ENCODE measurements at regions not wholly inside any gene's neighbourhood (a gene's known extent, or its start where the extent isn't known, plus 50 kb on each side); places are given as distances from the start of the nearest gene placed in this dataset.

GRCh38 chr22:47320560-47320959, 558.1 kb downstream of the TBC1D22A start:
- no peak overlapping the region for H3K4me2 ChIP-seq (ENCODE audit: low read depth, low read length, poor library complexity, severe bottlenecking)
- no peaks in the 10 kb centered on the region for H3K79me2 ChIP-seq (ENCODE audit: low read length)
- H3K9me3 ChIP-seq (ENCODE audit: low read length): peaks cover 4% of the 10 kb centered on the region
- no peak overlapping the region for H3K4me3 ChIP-seq (ENCODE audit: low read length)
- no peaks in the 10 kb centered on the region for H3K36me3 ChIP-seq (ENCODE audit: insufficient read depth, low read length)
- no peaks in the 10 kb centered on the region; the same call in 1 of the 2 replicates for H3K27me3 ChIP-seq (ENCODE audit: low read length)
- no peak overlapping the region for H3K27ac ChIP-seq (ENCODE audit: low read length)
- H2AFZ ChIP-seq (ENCODE audit: low read length): no peak overlapping the region
- H3K4me1 ChIP-seq (ENCODE audit: low read length): no peaks in the 10 kb centered on the region
- no peak for DNase-seq
- no peaks in the 10 kb centered on the region for H4K20me1 ChIP-seq (ENCODE audit: insufficient read depth, low read depth, low read length)
- no peaks in the 10 kb centered on the region for H3K9me2 ChIP-seq (replicated peaks; ENCODE audit: insufficient read depth, low read length)
- no peak overlapping the region for H3K9ac ChIP-seq (ENCODE audit: low read length)

DNA sequence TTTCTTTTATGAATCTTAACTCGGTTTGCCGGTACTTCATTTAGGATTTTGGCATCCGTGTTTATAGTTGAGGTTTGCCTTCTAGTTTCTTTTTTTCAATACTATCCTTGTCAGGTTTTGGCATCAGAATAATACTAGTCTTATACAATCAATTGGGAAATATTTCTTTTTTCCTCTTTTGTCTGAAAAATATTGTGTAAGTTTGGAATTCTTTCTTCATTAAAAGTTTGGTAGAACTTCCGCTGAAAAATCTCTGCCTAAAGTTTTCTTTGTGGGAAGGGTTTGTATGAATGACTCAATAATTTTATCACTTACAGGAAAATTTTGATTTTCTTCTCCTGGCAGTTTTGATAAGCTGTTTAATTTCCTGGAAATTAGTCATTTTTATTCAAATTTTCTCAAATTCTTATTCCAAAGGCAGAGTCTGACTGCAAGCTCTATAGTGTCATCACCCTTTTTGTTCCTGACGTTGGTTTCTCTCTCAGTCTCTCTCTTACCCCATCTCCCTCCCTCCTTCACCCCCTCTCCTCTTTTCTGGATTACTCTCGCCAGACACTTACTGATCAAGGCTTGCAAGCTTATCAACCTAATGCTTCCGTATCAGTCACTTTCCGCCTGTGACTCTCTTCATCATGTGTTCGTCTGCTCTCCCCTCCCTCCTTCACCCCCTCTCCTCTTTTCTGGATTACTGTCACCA, 555.7 kb downstream of the TBC1D22A start:
- Histone ChIP-seq H3K9me3 (ENCODE audit: low read length) (peaks cover 4% of the 10 kb centered on the region), H3K36me3 (ENCODE audit: insufficient read depth, low read length) (no peaks in the 10 kb centered on the region), H3K4me2 (ENCODE audit: low read depth, low read length, poor library complexity, severe bottlenecking) (no peak overlapping the region), H3K79me2 (ENCODE audit: low read length) (no peaks in the 10 kb centered on the region), H3K4me1 (ENCODE audit: low read length) (no peaks in the 10 kb centered on the region), H4K20me1 (ENCODE audit: insufficient read depth, low read depth, low read length) (no peaks in the 10 kb centered on the region), H3K27ac (ENCODE audit: low read length) (no peak overlapping the region), H3K9ac (ENCODE audit: low read length) (no peak overlapping the region), H2AFZ (ENCODE audit: low read length) (no peak overlapping the region), H3K4me3 (ENCODE audit: low read length) (no peak overlapping the region), H3K9me2 (replicated peaks; ENCODE audit: insufficient read depth, low read length) (no peaks in the 10 kb centered on the region), H3K27me3 (ENCODE audit: low read length) (no peaks in the 10 kb centered on the region; the same call in 1 of the 2 replicates)
- DNase-seq: no peak

DNA sequence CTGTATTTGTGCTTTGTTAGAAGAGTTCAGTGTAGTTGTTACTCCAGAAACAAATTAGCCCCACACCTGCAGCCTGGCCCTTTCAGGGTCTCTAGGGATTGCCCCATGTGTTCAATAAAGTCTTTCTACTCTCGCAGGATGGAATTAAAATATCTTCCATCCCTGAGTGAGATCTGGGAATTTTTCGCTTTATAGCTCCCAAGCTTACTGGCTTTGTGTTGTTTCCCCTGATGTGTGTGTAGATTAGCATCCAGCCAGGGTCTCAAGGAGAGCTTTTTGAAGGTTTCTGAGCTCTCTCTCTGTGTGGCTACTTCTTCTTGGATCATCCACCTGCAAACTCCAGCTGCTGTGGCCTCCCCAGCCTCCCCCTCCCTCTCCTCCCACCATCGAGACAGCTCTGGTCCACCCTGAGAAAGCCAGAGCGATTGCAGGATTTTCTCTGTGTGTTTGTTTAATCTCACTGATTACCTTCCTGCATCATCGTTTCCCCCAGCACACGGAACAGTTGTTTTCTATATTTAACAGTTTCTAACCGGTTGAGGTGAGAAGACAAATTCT, 553.5 kb downstream of the TBC1D22A start:
- H3K4me1 ChIP-seq (ENCODE audit: low read length): no peaks in the 10 kb centered on the region
- H3K79me2 ChIP-seq (ENCODE audit: low read length): no peaks in the 10 kb centered on the region
- H3K9me3 ChIP-seq (ENCODE audit: low read length): peaks cover 4% of the 10 kb centered on the region
- no peak overlapping the region for H3K4me2 ChIP-seq (ENCODE audit: low read depth, low read length, poor library complexity, severe bottlenecking)
- H4K20me1 ChIP-seq (ENCODE audit: insufficient read depth, low read depth, low read length): no peaks in the 10 kb centered on the region
- no peak overlapping the region for H3K4me3 ChIP-seq (ENCODE audit: low read length)
- no peaks in the 10 kb centered on the region for H3K36me3 ChIP-seq (ENCODE audit: insufficient read depth, low read length)
- H3K9ac ChIP-seq (ENCODE audit: low read length): no peak overlapping the region
- no peaks in the 10 kb centered on the region for H3K9me2 ChIP-seq (replicated peaks; ENCODE audit: insufficient read depth, low read length)
- H3K27ac ChIP-seq (ENCODE audit: low read length): no peak overlapping the region
- no peak overlapping the region for H2AFZ ChIP-seq (ENCODE audit: low read length)
- no peaks in the 10 kb centered on the region; the same call in 1 of the 2 replicates for H3K27me3 ChIP-seq (ENCODE audit: low read length)
- no peak for DNase-seq

DNA sequence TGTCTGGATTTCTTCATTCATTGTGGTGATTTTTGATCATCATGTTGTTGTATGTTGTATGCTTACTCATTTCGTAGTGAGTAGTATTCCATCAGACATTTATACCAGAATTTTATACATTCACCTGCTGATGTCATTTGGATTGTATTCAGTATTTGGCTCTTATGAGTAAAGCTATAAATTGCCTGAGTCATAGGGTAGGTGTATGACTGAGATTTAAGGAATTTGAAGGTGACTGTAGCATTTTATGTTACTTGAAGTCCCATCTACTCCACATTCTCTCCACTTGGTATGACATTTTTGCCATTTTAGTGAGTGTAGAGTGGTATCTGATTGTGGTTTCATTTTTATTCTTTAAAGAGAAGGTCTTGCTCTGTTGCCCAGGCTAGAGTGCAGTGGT, 548.2 kb downstream of the TBC1D22A start:
- Histone ChIP-seq H4K20me1 (ENCODE audit: insufficient read depth, low read depth, low read length) (no peaks in the 10 kb centered on the region), H2AFZ (ENCODE audit: low read length) (no peak overlapping the region), H3K79me2 (ENCODE audit: low read length) (no peaks in the 10 kb centered on the region), H3K9me3 (ENCODE audit: low read length) (no peaks in the 10 kb centered on the region), H3K4me3 (ENCODE audit: low read length) (no peak overlapping the region), H3K36me3 (ENCODE audit: insufficient read depth, low read length) (no peaks in the 10 kb centered on the region), H3K4me1 (ENCODE audit: low read length) (no peaks in the 10 kb centered on the region), H3K4me2 (ENCODE audit: low read depth, low read length, poor library complexity, severe bottlenecking) (no peak overlapping the region), H3K27me3 (ENCODE audit: low read length) (no peaks in the 10 kb centered on the region), H3K27ac (ENCODE audit: low read length) (no peak overlapping the region), H3K9ac (ENCODE audit: low read length) (no peak overlapping the region), H3K9me2 (replicated peaks; ENCODE audit: insufficient read depth, low read length) (no peaks in the 10 kb centered on the region)
- DNase-seq: no peak

DNA sequence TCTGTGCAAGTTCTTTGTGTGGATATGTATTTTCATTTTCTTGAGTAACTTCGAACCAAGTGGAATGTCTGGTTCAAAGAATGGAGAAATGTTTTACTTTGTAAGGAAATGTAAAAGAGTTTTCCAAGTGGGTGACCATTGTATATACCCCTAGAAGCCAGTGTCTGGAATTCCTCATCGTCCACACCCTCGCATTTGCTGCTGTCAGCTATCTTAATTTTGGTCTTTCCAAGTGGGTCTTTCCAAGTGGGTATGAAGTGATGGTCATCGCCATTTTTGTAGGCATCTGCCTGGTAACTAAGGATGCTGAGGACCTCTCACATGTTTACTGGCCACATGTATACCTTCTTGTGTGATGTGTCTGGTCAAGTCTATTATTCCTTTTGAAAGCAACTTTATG, 547.5 kb downstream of the TBC1D22A start:
- H3K27ac ChIP-seq (ENCODE audit: low read length): no peak overlapping the region
- H3K36me3 ChIP-seq (ENCODE audit: insufficient read depth, low read length): no peaks in the 10 kb centered on the region
- H3K9me2 ChIP-seq (replicated peaks; ENCODE audit: insufficient read depth, low read length): no peaks in the 10 kb centered on the region
- no peak overlapping the region for H3K9ac ChIP-seq (ENCODE audit: low read length)
- no peaks in the 10 kb centered on the region for H4K20me1 ChIP-seq (ENCODE audit: insufficient read depth, low read depth, low read length)
- H3K4me1 ChIP-seq (ENCODE audit: low read length): no peaks in the 10 kb centered on the region
- no peaks in the 10 kb centered on the region for H3K27me3 ChIP-seq (ENCODE audit: low read length)
- no peak overlapping the region for H2AFZ ChIP-seq (ENCODE audit: low read length)
- H3K4me2 ChIP-seq (ENCODE audit: low read depth, low read length, poor library complexity, severe bottlenecking): no peak overlapping the region
- no peaks in the 10 kb centered on the region for H3K9me3 ChIP-seq (ENCODE audit: low read length)
- DNase-seq: no peak
- H3K4me3 ChIP-seq (ENCODE audit: low read length): no peak overlapping the region
- H3K79me2 ChIP-seq (ENCODE audit: low read length): no peaks in the 10 kb centered on the region

DNA sequence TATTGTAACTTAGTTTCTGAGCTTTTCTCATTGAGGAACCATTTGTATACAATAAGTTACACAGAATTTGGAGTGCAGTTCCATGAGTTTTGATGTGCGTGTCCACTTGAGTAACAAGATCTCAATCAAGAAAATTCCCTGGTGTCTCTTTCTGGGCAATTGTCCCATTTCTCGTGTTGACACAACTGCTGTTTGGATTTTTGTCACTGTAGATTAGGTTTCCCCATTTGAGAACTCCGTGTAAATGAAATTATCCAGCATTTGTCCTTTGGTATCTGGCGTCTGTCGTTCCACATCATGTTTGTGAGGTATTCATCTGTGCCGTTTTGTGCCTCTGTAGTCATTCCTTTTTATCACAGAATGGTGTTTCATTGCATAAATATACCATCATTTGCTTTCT, 547.0 kb downstream of the TBC1D22A start:
- Histone ChIP-seq H3K27ac (ENCODE audit: low read length) (no peak overlapping the region), H2AFZ (ENCODE audit: low read length) (no peak overlapping the region), H3K27me3 (ENCODE audit: low read length) (no peaks in the 10 kb centered on the region), H3K9me2 (replicated peaks; ENCODE audit: insufficient read depth, low read length) (no peaks in the 10 kb centered on the region), H3K4me1 (ENCODE audit: low read length) (no peaks in the 10 kb centered on the region), H3K9me3 (ENCODE audit: low read length) (no peaks in the 10 kb centered on the region), H3K9ac (ENCODE audit: low read length) (no peak overlapping the region), H3K4me3 (ENCODE audit: low read length) (no peak overlapping the region), H3K4me2 (ENCODE audit: low read depth, low read length, poor library complexity, severe bottlenecking) (no peak overlapping the region), H3K79me2 (ENCODE audit: low read length) (no peaks in the 10 kb centered on the region), H3K36me3 (ENCODE audit: insufficient read depth, low read length) (no peaks in the 10 kb centered on the region), H4K20me1 (ENCODE audit: insufficient read depth, low read depth, low read length) (no peaks in the 10 kb centered on the region)
- DNase-seq: no peak

- no peak for DNase-seq
- H3K9me2 ChIP-seq (replicated peaks; ENCODE audit: insufficient read depth, low read length): no peaks in the 10 kb centered on the region
- H3K4me1 ChIP-seq (ENCODE audit: low read length): no peaks in the 10 kb centered on the region
- H3K79me2 ChIP-seq (ENCODE audit: low read length): no peaks in the 10 kb centered on the region
- H3K4me3 ChIP-seq (ENCODE audit: low read length): no peak overlapping the region
- no peaks in the 10 kb centered on the region for H4K20me1 ChIP-seq (ENCODE audit: insufficient read depth, low read depth, low read length)
- no peaks in the 10 kb centered on the region for H3K27me3 ChIP-seq (ENCODE audit: low read length)
- no peak overlapping the region for H3K9ac ChIP-seq (ENCODE audit: low read length)
- H2AFZ ChIP-seq (ENCODE audit: low read length): no peak overlapping the region
- H3K9me3 ChIP-seq (ENCODE audit: low read length): no peaks in the 10 kb centered on the region
- H3K36me3 ChIP-seq (ENCODE audit: insufficient read depth, low read length): no peaks in the 10 kb centered on the region
- no peak overlapping the region for H3K4me2 ChIP-seq (ENCODE audit: low read depth, low read length, poor library complexity, severe bottlenecking)
- no peak overlapping the region for H3K27ac ChIP-seq (ENCODE audit: low read length)
Observed at GRCh38 chr22:47308886-47309285, 546.4 kb downstream of the TBC1D22A start.

GRCh38 chr22:47307822-47308221, 545.4 kb downstream of the TBC1D22A start:
- no peak overlapping the region for H3K4me3 ChIP-seq (ENCODE audit: low read length)
- no peak overlapping the region for H3K4me2 ChIP-seq (ENCODE audit: low read depth, low read length, poor library complexity, severe bottlenecking)
- no peaks in the 10 kb centered on the region for H3K36me3 ChIP-seq (ENCODE audit: insufficient read depth, low read length)
- no peaks in the 10 kb centered on the region for H3K9me3 ChIP-seq (ENCODE audit: low read length)
- no peak overlapping the region for H3K27ac ChIP-seq (ENCODE audit: low read length)
- no peaks in the 10 kb centered on the region for H4K20me1 ChIP-seq (ENCODE audit: insufficient read depth, low read depth, low read length)
- no peaks in the 10 kb centered on the region for H3K27me3 ChIP-seq (ENCODE audit: low read length)
- H3K9ac ChIP-seq (ENCODE audit: low read length): no peak overlapping the region
- DNase-seq: no peak
- H3K79me2 ChIP-seq (ENCODE audit: low read length): no peaks in the 10 kb centered on the region
- no peaks in the 10 kb centered on the region for H3K9me2 ChIP-seq (replicated peaks; ENCODE audit: insufficient read depth, low read length)
- no peak overlapping the region for H2AFZ ChIP-seq (ENCODE audit: low read length)
- no peaks in the 10 kb centered on the region for H3K4me1 ChIP-seq (ENCODE audit: low read length)

Measured in Karpas-422 (cell line).